ENCODE measurements at regions not wholly inside any gene's neighbourhood (a gene's known extent, or its start where the extent isn't known, plus 50 kb on each side); places are given as distances from the start of the nearest gene placed in this dataset.

GRCh38 chr15:35783203-35783602, 237.2 kb upstream of the DPH6 start:
- DNase-seq, result no peak

DNA sequence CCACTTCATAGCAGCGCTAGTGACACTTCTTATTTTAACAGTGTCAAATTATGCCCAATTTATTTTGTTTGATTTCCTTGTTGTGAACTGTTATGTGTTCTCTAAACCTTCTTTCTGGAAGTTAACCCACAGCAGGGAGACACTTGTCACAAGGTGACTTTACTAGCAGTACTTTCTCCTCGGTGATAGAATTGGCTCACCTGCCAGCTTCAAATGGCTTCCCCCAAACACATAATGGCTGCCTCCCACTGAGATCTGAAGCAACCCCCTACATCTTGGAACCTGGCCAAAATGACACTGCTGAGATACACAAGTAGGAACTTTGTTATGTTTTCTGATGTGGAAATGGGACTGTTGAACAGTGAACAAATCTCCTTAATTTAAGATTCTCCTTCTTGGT, 238.8 kb upstream of the DPH6 start:
- DNase-seq, result no peak

- DNase-seq, result no peak
Measured at GRCh38 chr15:35810007-35810406, 264.0 kb upstream of the DPH6 start.

DNA sequence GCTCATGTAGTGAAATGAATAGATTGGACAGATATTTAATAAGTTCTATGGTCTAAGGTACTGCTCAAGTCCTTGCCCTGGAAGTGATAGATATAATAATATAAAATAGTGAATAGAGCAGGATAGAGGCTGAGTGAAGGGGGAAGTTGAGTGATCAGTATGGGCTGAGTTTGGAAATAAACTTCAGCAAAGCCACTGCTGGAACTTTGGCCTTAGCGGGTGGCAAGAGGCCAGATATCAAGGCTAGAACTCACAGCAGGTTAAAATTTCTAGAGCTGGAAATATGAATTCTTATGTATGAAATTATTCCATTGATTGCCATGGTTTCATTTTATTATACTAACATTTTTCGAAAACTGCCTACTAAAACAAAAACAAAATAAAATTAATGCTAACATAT, 267.6 kb upstream of the DPH6 start:
- DNase-seq, result no peak

DNA sequence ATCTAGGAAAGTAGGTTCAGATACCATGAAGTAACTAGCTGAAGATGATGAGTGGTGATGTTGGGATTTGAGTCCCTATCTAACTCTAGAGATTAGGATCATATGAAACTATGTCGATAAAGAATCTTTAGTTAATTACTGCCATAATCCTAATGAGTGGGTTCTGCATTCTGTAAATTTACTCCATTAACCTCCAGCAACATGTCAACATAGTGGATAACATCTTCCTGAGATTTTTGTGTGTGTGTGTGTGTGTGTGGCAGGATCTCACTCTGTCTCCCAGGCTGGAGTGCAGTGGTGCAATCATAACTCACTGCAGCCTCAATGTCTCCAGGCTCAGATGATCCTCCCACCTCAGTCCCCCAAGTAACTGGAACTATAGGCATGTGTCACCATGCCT, 272.9 kb upstream of the DPH6 start:
- DNase-seq, result no peak

DNA sequence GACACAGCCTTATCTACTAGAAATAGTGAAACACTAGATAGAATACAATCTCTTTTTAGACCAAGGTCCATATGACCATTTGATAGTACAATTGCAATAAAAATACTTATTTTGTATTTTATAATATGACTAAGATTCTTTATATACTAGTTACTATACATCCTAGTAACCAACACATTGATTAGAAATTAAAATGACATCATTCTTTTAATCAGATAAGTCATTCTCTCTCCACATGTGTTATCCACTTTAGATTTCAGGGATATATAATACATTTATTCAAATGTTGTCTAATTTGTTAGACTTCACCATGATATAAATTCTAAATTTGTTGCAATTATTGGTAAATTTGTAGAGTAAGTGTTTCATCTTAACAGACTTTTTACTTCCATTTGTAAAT, 276.2 kb upstream of the DPH6 start:
- no peak for DNase-seq

GRCh38 chr15:35827141-35827540, 281.2 kb upstream of the DPH6 start:
- DNase-seq, result no peak

- no peak for DNase-seq
Measured at GRCh38 chr15:35827911-35828310, 281.9 kb upstream of the DPH6 start.

DNA sequence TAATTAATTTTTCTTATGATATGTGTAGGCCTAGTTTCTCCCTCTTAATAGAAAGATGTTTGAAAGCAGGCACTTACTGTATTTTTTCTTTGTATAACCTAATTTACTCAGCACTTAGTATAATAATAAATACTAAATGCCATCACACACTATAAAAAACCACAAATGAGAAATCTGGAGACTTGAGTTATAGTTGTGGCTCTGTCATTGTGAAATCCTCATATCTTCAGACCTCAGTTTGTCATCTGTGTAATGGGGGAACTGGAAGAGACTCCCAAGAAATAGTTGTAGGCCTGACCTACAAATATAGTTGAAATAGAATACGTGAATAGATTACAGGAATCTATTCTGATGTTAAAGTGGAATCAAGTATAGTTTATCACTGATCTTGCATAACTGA, 287.6 kb upstream of the DPH6 start:
- no peak for DNase-seq

- DNase-seq, result no peak
Measured at GRCh38 chr15:35834216-35834830, 288.4 kb upstream of the DPH6 start.

DNA sequence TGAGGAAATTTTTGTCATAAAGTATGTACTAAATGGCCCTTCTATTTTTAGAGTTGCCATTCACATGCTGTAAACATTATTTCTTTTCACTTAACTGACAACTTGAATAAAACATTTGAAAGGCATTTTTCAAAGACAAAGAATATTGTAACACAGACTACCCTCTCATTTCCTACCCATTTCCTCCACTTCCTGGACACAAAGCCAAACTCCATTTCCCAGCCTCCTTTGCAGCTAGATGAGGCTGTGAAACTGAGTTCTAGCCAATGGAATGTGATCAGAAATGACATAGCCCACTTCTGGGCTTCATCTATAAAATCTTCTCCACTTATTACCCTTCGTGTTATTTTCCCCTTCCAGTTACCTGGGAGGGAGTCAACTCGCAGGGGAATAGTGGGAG, 288.9 kb upstream of the DPH6 start:
- DNase-seq, result no peak

DNA sequence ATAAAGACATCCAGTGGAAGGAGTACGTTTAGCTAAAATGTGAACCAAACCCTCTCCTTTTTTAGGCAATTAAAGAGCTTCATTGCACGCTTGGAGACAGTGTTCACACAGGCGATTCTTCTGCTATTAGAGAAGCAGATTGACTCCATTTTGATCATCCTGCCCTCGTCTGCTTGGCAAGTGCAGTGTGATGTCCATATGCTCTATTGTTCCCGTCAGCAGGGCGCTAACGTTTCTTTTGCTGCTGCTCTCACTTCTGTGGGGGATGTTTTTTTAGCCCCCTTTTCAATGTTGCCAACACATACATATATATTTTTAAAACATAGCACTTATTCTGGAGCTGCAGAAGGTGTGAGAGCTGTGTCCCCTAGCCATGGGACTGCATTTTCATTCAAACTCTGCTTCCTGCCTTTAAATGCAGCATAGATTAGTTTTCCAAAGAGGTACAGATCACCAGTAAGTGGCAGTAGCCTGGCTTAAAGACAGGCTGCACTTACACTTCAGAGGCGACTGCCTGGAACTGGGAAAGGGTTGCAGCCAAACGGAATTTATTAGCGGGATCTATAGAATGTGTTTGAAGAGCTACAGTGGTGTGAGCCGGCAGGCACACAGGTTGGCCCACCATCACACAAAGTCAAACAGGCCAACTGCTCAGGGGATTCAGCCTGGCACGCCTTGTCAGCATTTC, 292.6 kb upstream of the DPH6 start:
- DNase-seq, result no peak

- no peak for DNase-seq
Measured at GRCh38 chr15:35842631-35843030, 296.7 kb upstream of the DPH6 start.

GRCh38 chr15:35843498-35843897, 297.5 kb upstream of the DPH6 start:
- no peak for DNase-seq

DNA sequence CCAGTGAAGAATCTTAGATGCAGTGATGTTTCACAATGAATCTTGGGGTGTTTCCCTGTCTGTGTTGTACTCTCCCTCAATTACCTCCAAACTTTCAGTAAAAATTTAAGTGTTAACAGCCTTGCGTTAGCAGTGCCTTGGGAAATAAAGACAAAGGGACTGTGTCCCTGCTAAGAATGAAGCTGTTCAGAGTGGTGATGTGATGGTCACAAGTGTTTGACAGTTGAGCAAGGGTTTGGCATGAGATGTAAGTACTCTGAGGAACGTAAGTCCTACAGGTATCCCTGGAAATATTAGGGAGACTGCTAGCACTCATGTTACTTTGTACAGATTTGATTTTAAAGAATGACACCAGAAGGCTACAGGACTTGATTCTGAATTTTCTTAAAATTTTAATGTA, 304.3 kb upstream of the DPH6 start:
- DNase-seq, result no peak

- no peak for DNase-seq
Measured at GRCh38 chr15:35851491-35851890, 305.5 kb upstream of the DPH6 start.

DNA sequence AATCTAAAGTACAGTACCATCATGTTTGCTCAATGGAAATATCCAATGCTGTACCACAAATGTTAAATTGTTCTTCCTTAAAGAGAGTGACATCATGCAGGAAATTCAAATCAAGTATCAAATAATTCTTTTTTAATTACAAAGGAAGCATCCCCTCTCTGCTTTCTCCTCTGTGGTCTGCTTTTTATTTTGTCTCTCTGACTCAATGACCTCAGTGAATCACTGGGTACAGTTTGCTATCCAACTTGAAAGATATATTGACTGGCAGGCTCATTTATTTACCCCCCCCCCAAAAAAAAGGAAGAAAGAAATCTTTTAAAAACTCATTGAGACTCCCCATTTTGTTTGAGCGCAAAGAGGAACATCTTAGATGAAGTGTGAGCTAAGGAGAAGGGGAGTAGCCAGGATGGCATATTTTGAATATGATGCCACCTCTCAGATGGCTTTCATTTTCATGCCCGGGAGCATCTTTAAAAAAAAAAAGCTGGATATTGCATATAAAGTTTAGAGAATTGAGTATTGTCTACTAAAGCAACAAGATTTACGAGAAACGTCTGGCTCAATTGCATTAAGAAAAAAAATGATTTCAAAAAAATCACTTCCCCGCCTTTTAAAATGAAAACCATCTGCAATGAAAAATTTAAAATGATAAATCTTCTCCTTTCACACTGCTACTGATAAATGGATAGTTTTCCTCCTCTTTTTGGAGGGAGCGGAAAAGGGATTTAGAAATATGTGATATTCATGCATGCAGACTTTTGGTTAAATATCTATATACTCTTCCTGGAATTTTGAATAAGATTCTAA, 307.1 kb upstream of the DPH6 start:
- DNase-seq, result no peak

DNA sequence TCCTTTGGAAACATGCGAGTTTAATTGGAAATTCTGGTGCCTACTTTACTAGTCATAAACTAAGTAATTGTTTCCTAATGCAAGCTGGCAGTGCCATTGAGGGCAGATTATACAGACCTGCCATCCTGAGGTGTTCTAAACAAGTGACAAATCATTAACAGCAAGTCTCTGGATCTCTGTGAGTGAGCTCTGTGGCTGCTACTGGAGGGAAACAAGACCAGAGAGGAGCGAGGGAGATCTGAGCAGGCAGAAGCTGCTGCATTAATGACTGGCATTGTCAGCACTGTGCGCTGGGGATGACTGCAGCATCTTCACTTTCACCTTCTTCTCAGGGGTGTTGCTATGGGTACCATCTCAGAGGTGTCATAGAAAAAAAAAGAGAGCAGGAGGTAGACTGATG, 308.4 kb upstream of the DPH6 start:
- no peak for DNase-seq

DNA sequence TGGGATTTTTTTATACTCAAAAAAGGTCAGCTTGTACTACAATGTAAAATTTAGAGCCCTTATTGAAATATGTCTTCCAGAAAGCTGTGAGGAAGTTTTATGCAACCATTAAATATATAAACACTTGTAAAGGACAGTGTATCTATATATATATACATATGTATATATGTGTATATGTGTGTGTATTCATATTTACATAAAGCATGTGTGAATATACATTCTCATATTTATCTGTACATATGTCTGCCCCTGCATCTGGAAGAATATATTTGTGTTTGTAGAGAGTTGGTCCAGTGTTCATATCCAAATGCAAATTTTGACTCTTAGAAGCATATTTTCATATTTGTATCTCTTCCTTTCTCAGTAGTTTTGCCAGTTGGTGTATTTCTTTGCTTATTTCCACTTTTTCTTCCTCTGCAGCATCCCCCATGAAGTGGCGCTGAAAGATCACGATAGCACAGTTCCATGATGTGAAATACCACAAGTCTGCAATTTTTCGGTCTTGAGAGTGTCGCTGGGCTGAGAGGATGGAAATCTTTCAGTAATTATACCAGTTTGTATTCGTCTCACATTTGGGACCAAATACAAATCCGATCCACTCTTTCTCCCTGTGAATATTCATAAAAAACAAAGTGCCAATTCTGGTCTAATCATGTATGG, 311.7 kb upstream of the DPH6 start:
- DNase-seq, result no peak

DNA sequence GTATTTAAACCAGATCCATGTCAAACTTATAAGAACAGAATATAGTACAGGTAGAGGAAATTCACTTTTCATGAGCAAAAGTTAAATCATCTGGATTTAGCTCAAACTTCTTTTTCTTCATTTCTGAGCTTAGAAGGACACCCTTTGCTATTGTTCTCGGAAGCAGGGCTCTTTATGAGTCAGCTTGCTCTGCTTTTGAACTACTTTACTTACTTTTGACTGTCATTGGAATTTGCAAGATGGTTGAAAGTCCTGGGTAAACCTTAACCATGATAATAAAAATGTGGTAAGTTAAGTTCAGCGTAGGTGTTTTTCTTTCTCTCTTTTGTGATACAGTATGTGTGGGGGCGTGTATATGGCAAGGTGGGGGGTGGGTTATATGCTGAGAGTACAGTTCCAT, 312.7 kb upstream of the DPH6 start:
- no peak for DNase-seq

- no peak for DNase-seq
Measured at GRCh38 chr15:35863655-35864054, 317.7 kb upstream of the DPH6 start.

GRCh38 chr15:35867356-35867755, 321.4 kb upstream of the DPH6 start:
- DNase-seq, result no peak

- DNase-seq, result no peak
Measured at GRCh38 chr15:35871282-35871681, 325.3 kb upstream of the DPH6 start.

- DNase-seq, result no peak
Measured at GRCh38 chr15:35871812-35872211, 325.8 kb upstream of the DPH6 start.
